Naive B cell (primary cell): ENCODE measurements at regions not wholly inside any gene's neighbourhood (a gene's known extent, or its start where the extent isn't known, plus 50 kb on each side); places are given as distances from the start of the nearest gene placed in this dataset.
A peak's percentile ranks its signal among the peaks of the same experiment; 100 is the strongest.
"Not testable (repeated sequence)": the region's sequence is repeated elsewhere in the genome, so short reads cannot be mapped to it uniquely, and the experiment has no call there.

Experiments
- ATAC-seq, 2 donors: fragments of 150-1000 bp; cut with Tn5 transposase; 2 replicates each; pipeline ENCODE4 v1.10.0; 2021; ENCODE audit warnings: low read depth in 2 of 2, mild to moderate bottlenecking in 2 of 2, moderate library complexity in 2 of 2
- DNase-seq: peaks from one replicate; pipeline ENCODE4 v3.0.0; 2022
- H3K27ac Mint-ChIP-seq, 6 donors: one replicate each; pipeline ENCODE4 v1.8.0; 2020 to 2022; ENCODE audit warnings: mild to moderate bottlenecking in 6 of 6, mixed read lengths in 6 of 6, moderate library complexity in 5 of 6, inconsistent platforms in 2 of 6
- H3K27me3 Mint-ChIP-seq, 3 donors: one replicate each; pipeline ENCODE4 v1.8.0; 2021 to 2022; ENCODE audit warnings: mixed read lengths in 3 of 3, mild to moderate bottlenecking in 1 of 3
- H3K36me3 Mint-ChIP-seq, 2 donors: one replicate each; pipeline ENCODE4 v1.8.0; 2020 to 2022; ENCODE audit warnings: mixed read lengths in 2 of 2, inconsistent platforms in 1 of 2, mild to moderate bottlenecking in 1 of 2
- H3K4me1 Mint-ChIP-seq, 3 donors: one replicate each; pipeline ENCODE4 v1.8.0; 2020 to 2022; ENCODE audit warnings: mixed read lengths in 3 of 3, inconsistent platforms in 1 of 3, mild to moderate bottlenecking in 1 of 3, moderate library complexity in 1 of 3
- H3K4me3 Mint-ChIP-seq, 8 donors: one replicate each; pipeline ENCODE4 v1.8.0; 2020 to 2022; ENCODE audit warnings: mild to moderate bottlenecking in 8 of 8, mixed read lengths in 8 of 8, moderate library complexity in 8 of 8, inconsistent platforms in 2 of 8
- H3K9me3 Mint-ChIP-seq, 7 donors: one replicate each; pipeline ENCODE4 v1.8.0; 2020 to 2022; ENCODE audit warnings: mixed read lengths in 7 of 7, mild to moderate bottlenecking in 5 of 7, inconsistent platforms in 2 of 7, moderate library complexity in 1 of 7

GRCh38 chr10:21036757-21037156 lies 139.6 kb upstream of the NEBL start:
- DNase-seq (no peak), ATAC-seq (no peak)
- H3K4me1 Mint-ChIP-seq, result no peaks in the 10 kb centered on the region
- H3K27ac Mint-ChIP-seq, result peak overlapping the region in 1 of 6 donors; percentile 0
- H3K36me3 Mint-ChIP-seq, result no peaks in the 10 kb centered on the region
- H3K27me3 Mint-ChIP-seq, result peaks cover 0 to 7% (median 0%) of the 10 kb centered on the region in 3 donors
- no peak overlapping the region for H3K4me3 Mint-ChIP-seq
- H3K9me3 Mint-ChIP-seq, result peaks cover 0 to 19% (median 4%) of the 10 kb centered on the region in 7 donors

GRCh38 chr10:21034770-21035169 lies 137.7 kb upstream of the NEBL start:
- not testable (repeated sequence) for H3K27me3 Mint-ChIP-seq, H3K27ac Mint-ChIP-seq, H3K4me3 Mint-ChIP-seq, H3K36me3 Mint-ChIP-seq, H3K4me1 Mint-ChIP-seq, ATAC-seq, DNase-seq
- H3K9me3 Mint-ChIP-seq, result peaks cover 0 to 15% (median 6%) of the 10 kb centered on the region in 7 donors

GRCh38 chr10:21034241-21034640 lies 137.1 kb upstream of the NEBL start:
- H3K27me3 Mint-ChIP-seq, result peaks cover 0 to 9% (median 0%) of the 10 kb centered on the region in 3 donors
- no peak overlapping the region for H3K27ac Mint-ChIP-seq
- H3K9me3 Mint-ChIP-seq, result peaks cover 1 to 20% (median 8%) of the 10 kb centered on the region in 7 donors
- H3K4me1 Mint-ChIP-seq, result no peaks in the 10 kb centered on the region
- no peaks in the 10 kb centered on the region for H3K36me3 Mint-ChIP-seq
- H3K4me3 Mint-ChIP-seq, result no peak overlapping the region
- ATAC-seq, result no peak
- no peak for DNase-seq

- Mint-ChIP-seq H3K4me3 (no peak overlapping the region), H3K27me3 (peaks cover 0 to 9% (median 0%) of the 10 kb centered on the region in 3 donors), H3K9me3 (peaks cover 4 to 22% (median 6%) of the 10 kb centered on the region in 7 donors), H3K4me1 (no peaks in the 10 kb centered on the region), H3K27ac (no peak overlapping the region), H3K36me3 (no peaks in the 10 kb centered on the region)
- ATAC-seq, result no peak
- DNase-seq, result no peak
Observed at GRCh38 chr10:21032587-21033319, 135.6 kb upstream of the NEBL start.

DNA sequence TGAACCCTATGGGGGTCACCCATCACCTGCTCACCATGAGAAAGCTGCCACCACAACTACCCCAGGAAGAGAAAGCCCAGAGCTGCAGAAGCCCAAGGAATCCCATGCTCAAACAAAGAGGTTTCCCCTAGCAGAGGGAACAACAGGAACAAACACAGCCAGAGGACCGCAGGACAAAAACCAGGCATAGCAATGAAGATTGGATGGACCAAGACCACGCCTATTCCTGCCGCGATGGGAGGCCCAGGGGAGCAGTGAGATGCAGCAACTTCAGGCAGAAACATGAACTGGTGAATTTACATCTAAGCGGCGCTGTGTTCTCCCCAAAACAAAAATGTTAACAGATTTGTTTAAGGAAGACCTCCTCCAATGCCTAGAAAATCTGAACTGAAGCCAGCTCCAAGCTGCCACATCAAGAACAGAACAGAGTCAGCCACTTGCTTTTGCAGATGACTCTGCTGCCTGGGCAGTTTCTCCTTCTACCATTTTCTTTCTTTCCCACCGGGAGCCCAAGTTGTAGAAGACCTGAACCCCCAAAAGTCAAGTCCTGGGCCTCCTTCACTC lies 134.2 kb upstream of the NEBL start:
- ATAC-seq (no peak), DNase-seq (no peak)
- Mint-ChIP-seq H3K27me3 (peaks cover 0 to 9% (median 0%) of the 10 kb centered on the region in 3 donors), H3K9me3 (peaks cover 0 to 18% (median 6%) of the 10 kb centered on the region in 7 donors), H3K27ac (no peak overlapping the region), H3K4me1 (no peaks in the 10 kb centered on the region), H3K4me3 (no peak overlapping the region), H3K36me3 (no peaks in the 10 kb centered on the region)

GRCh38 chr10:21030091-21030490 lies 133.0 kb upstream of the NEBL start:
- Mint-ChIP-seq H3K27ac (no peak overlapping the region), H3K4me1 (no peaks in the 10 kb centered on the region), H3K4me3 (no peak overlapping the region), H3K9me3 (peaks cover 0 to 18% (median 5%) of the 10 kb centered on the region in 7 donors), H3K36me3 (no peaks in the 10 kb centered on the region), H3K27me3 (peaks cover 0 to 9% (median 0%) of the 10 kb centered on the region in 3 donors)
- DNase-seq, result no peak
- ATAC-seq, result no peak

DNA sequence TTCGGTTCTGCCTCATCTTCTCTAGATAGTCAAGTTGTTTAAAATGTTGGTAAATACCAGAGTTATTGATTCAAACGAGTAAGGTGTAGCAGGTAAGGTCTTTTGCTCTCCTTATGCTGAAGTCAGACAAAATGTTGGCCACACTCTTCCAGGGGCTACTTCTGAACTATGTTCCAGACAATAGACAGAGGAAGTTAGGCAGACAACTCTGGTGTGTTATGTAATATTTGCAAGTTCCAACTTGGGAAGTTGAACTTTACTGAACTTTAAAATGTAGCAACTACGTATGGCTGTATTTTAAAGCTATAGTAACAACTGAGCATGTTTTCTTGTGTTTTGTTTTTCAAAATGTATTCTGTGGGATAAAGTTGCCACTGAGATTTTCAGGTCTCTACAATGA lies 125.7 kb upstream of the NEBL start:
- H3K36me3 Mint-ChIP-seq, result no peaks in the 10 kb centered on the region
- H3K4me3 Mint-ChIP-seq, result no peak overlapping the region
- ATAC-seq (no peak), DNase-seq (no peak)
- no peaks in the 10 kb centered on the region for H3K27me3 Mint-ChIP-seq
- H3K4me1 Mint-ChIP-seq, result no peaks in the 10 kb centered on the region
- peaks cover 0 to 8% (median 0%) of the 10 kb centered on the region in 7 donors for H3K9me3 Mint-ChIP-seq
- H3K27ac Mint-ChIP-seq, result no peak overlapping the region

- Mint-ChIP-seq H3K27me3 (no peaks in the 10 kb centered on the region), H3K4me1 (no peaks in the 10 kb centered on the region), H3K4me3 (no peak overlapping the region), H3K9me3 (peaks cover 0 to 8% (median 0%) of the 10 kb centered on the region in 7 donors), H3K36me3 (no peaks in the 10 kb centered on the region), H3K27ac (no peak overlapping the region)
- no peak for DNase-seq
- ATAC-seq, result no peak
Observed at GRCh38 chr10:21021843-21022594, 124.9 kb upstream of the NEBL start.

GRCh38 chr10:21021231-21021630 lies 124.1 kb upstream of the NEBL start:
- ATAC-seq (no peak), DNase-seq (no peak)
- no peak overlapping the region for H3K4me3 Mint-ChIP-seq

GRCh38 chr10:21020545-21020944 lies 123.4 kb upstream of the NEBL start:
- ATAC-seq (no peak), DNase-seq (no peak)
- H3K27ac Mint-ChIP-seq, result no peak overlapping the region
- no peaks in the 10 kb centered on the region for H3K4me1 Mint-ChIP-seq
- H3K9me3 Mint-ChIP-seq, result peaks cover 0 to 8% (median 0%) of the 10 kb centered on the region in 7 donors
- no peaks in the 10 kb centered on the region for H3K27me3 Mint-ChIP-seq
- H3K4me3 Mint-ChIP-seq, result no peak overlapping the region
- no peaks in the 10 kb centered on the region for H3K36me3 Mint-ChIP-seq

More at GRCh38 chr10:21021231-21021630, 124.1 kb upstream of the NEBL start:
- Mint-ChIP-seq H3K27me3 (no peaks in the 10 kb centered on the region), H3K4me1 (no peaks in the 10 kb centered on the region), H3K27ac (peak overlapping the region in 1 of 6 donors; percentile 36), H3K36me3 (no peaks in the 10 kb centered on the region), H3K9me3 (peaks cover 0 to 8% (median 0%) of the 10 kb centered on the region in 7 donors)

DNA sequence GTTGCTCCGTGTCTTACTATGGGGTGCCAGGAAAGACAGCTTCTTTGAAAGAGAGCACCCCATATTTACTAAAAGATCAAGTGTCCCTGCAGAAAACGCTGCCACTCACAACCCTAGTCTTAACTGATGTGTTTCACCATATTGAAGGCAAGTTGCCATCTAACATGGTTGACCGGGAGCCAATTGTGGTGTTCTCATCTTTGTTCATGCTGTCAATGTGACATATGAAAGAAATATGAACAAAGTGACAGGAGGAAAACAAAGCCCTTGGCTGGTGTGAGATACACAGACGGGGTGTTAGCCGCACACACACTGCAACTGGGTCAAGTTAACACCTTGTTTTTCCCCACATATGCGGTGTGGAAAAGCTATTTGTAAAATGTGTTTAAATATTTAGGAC lies 122.3 kb upstream of the NEBL start:
- peaks cover 0 to 8% (median 0%) of the 10 kb centered on the region in 7 donors for H3K9me3 Mint-ChIP-seq
- ATAC-seq, result no peak
- H3K4me3 Mint-ChIP-seq, result no peak overlapping the region
- H3K27me3 Mint-ChIP-seq, result no peaks in the 10 kb centered on the region
- H3K27ac Mint-ChIP-seq, result peak overlapping the region in 1 of 6 donors; percentile 21
- H3K36me3 Mint-ChIP-seq, result no peaks in the 10 kb centered on the region
- no peak for DNase-seq
- no peaks in the 10 kb centered on the region for H3K4me1 Mint-ChIP-seq

DNA sequence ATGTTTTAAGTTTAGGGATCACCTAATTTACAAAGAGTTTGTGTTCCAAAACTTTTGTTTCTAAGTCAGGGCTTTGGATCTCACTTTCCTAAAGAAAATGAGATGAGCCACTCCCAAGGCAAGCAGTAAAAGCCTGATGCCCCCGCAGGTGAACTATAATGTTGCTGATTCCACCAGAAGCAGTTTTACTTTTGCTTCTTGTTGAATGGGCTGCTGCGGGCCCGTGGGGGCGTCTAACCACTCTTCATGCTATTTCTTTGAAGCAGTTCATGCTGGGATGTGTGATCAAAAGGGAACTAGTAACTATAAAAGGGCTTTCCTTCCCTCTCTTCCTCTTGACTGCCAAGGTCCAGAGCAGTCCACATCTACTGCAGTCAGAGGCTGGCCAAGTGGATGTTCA lies 118.7 kb upstream of the NEBL start:
- no peak overlapping the region for H3K4me3 Mint-ChIP-seq
- DNase-seq, result no peak

GRCh38 chr10:21014141-21014540 lies 117.0 kb upstream of the NEBL start:
- H3K4me3 Mint-ChIP-seq, result no peak overlapping the region
- DNase-seq (no peak), ATAC-seq (no peak)
- H3K27ac Mint-ChIP-seq, result no peak overlapping the region
- H3K9me3 Mint-ChIP-seq, result peaks cover 0 to 5% (median 3%) of the 10 kb centered on the region in 7 donors
- no peaks in the 10 kb centered on the region for H3K4me1 Mint-ChIP-seq
- H3K27me3 Mint-ChIP-seq, result no peaks in the 10 kb centered on the region
- no peaks in the 10 kb centered on the region for H3K36me3 Mint-ChIP-seq

More for the DNA sequence above, 118.7 kb upstream of the NEBL start:
- Mint-ChIP-seq H3K36me3 (no peaks in the 10 kb centered on the region), H3K27ac (no peak overlapping the region), H3K27me3 (no peaks in the 10 kb centered on the region), H3K4me1 (no peaks in the 10 kb centered on the region), H3K9me3 (peaks cover 0 to 8% (median 3%) of the 10 kb centered on the region in 7 donors)
- ATAC-seq, result no peak
